ENCODE measurements at regions not wholly inside any gene's neighbourhood (a gene's known extent, or its start where the extent isn't known, plus 50 kb on each side); places are given as distances from the start of the nearest gene placed in this dataset.

- no peak for TF ChIP-seq CTCF (IDR thresholded peaks at IDR 0.05)
- TF ChIP-seq POLR2A (IDR thresholded peaks at IDR 0.05), result no peak
These were observed 80.5 kb upstream of the KCNH7 start for GRCh38 chr2:162919111-162919510.
